ENCODE measurements at regions not wholly inside any gene's neighbourhood (a gene's known extent, or its start where the extent isn't known, plus 50 kb on each side); places are given as distances from the start of the nearest gene placed in this dataset.

GRCh38 chr18:72458271-72458670, 85.9 kb downstream of the CBLN2 start:
- FAIRE-seq (no peak), DNase-seq (no peak)
- intact Hi-C loops (cut with DNase I), result no loop called here
- TF ChIP-seq CTCF (IDR thresholded peaks at IDR 0.05; ENCODE audit: borderline replicate concordance, extremely low read depth, insufficient read depth), result no peak
- no peaks in the 10 kb centered on the region for H3K27me3 ChIP-seq (ENCODE audit: control insufficient read depth, insufficient read depth, low read length)
- no peak overlapping the region for H3K27ac ChIP-seq (ENCODE audit: low read depth in 2 of 2, low read length in 2 of 2)
- no peak overlapping the region for H3K4me3 ChIP-seq (ENCODE audit: low read length in 3 of 3)
- H3K9ac ChIP-seq (ENCODE audit: low read length in 3 of 3), result no peak overlapping the region
- H3K36me3 ChIP-seq (ENCODE audit: control insufficient read depth in 2 of 3, insufficient read depth in 3 of 3, low read length in 3 of 3), result no peaks in the 10 kb centered on the region
- peaks cover 0 to 8% (median 0%) of the 10 kb centered on the region in 3 donors for H3K4me1 ChIP-seq (ENCODE audit: control insufficient read depth in 2 of 3, insufficient read depth in 2 of 3, low read depth in 1 of 3, low read length in 3 of 3)
- no peaks in the 10 kb centered on the region for H3K9me3 ChIP-seq (ENCODE audit: control insufficient read depth in 2 of 3, insufficient read depth in 1 of 3, low read length in 3 of 3)

DNA sequence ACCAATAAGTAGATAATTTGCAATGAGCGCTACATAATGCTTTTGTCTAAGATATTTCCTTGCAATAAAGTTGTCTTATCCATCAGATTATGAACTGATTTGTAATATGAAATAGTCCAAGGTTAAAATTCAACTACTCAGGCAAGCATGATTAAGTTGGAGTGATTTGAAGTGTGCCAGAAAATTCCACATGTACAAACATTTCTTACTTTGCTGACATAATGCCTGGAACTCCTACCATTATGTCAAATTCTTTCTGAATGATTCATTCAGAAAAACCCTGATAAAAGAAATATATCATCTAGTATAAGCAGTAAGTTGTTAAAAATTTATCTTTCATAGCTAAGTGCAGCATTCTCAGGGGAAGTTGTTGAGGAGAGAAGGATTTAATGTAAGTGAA, 87.3 kb downstream of the CBLN2 start:
- Histone ChIP-seq H3K4me3 (ENCODE audit: low read length in 3 of 3) (no peak overlapping the region), H3K27ac (ENCODE audit: low read depth in 2 of 2, low read length in 2 of 2) (no peak overlapping the region), H3K36me3 (ENCODE audit: control insufficient read depth in 2 of 3, insufficient read depth in 3 of 3, low read length in 3 of 3) (no peaks in the 10 kb centered on the region), H3K9me3 (ENCODE audit: control insufficient read depth in 2 of 3, insufficient read depth in 1 of 3, low read length in 3 of 3) (no peaks in the 10 kb centered on the region), H3K27me3 (ENCODE audit: control insufficient read depth, insufficient read depth, low read length) (no peaks in the 10 kb centered on the region), H3K4me1 (ENCODE audit: control insufficient read depth in 2 of 3, insufficient read depth in 2 of 3, low read depth in 1 of 3, low read length in 3 of 3) (no peaks in the 10 kb centered on the region), H3K9ac (ENCODE audit: low read length in 3 of 3) (no peak overlapping the region)
- FAIRE-seq (no peak), DNase-seq (peak in 2 of 5 donors; percentile 6 to 15)
- no peak for TF ChIP-seq CTCF (IDR thresholded peaks at IDR 0.05; ENCODE audit: borderline replicate concordance, extremely low read depth, insufficient read depth)
- intact Hi-C loops (cut with DNase I), result no loop called here

- no peak overlapping the region for H3K27ac ChIP-seq (ENCODE audit: low read depth in 2 of 2, low read length in 2 of 2)
- H3K36me3 ChIP-seq (ENCODE audit: control insufficient read depth in 2 of 3, insufficient read depth in 3 of 3, low read length in 3 of 3), result no peaks in the 10 kb centered on the region
- no peaks in the 10 kb centered on the region for H3K4me1 ChIP-seq (ENCODE audit: control insufficient read depth in 2 of 3, insufficient read depth in 2 of 3, low read depth in 1 of 3, low read length in 3 of 3)
- TF ChIP-seq CTCF (IDR thresholded peaks at IDR 0.05; ENCODE audit: borderline replicate concordance, extremely low read depth, insufficient read depth), result no peak
- no peaks in the 10 kb centered on the region for H3K9me3 ChIP-seq (ENCODE audit: control insufficient read depth in 2 of 3, insufficient read depth in 1 of 3, low read length in 3 of 3)
- H3K4me3 ChIP-seq (ENCODE audit: low read length in 3 of 3), result no peak overlapping the region
- intact Hi-C loops (cut with DNase I), result no loop called here
- H3K9ac ChIP-seq (ENCODE audit: low read length in 3 of 3), result no peak overlapping the region
- DNase-seq, result no peak
- no peak for FAIRE-seq
- no peaks in the 10 kb centered on the region for H3K27me3 ChIP-seq (ENCODE audit: control insufficient read depth, insufficient read depth, low read length)
Observed at GRCh38 chr18:72452328-72452727, 91.8 kb downstream of the CBLN2 start.

- no peak for FAIRE-seq
- no peak overlapping the region for H3K27ac ChIP-seq (ENCODE audit: low read depth in 2 of 2, low read length in 2 of 2)
- no peak overlapping the region for H3K9ac ChIP-seq (ENCODE audit: low read length in 3 of 3)
- H3K4me3 ChIP-seq (ENCODE audit: low read length in 3 of 3), result no peak overlapping the region
- H3K36me3 ChIP-seq (ENCODE audit: control insufficient read depth in 2 of 3, insufficient read depth in 3 of 3, low read length in 3 of 3), result no peaks in the 10 kb centered on the region
- intact Hi-C loops (cut with DNase I), result no loop called here
- H3K4me1 ChIP-seq (ENCODE audit: control insufficient read depth in 2 of 3, insufficient read depth in 2 of 3, low read depth in 1 of 3, low read length in 3 of 3), result no peaks in the 10 kb centered on the region
- H3K27me3 ChIP-seq (ENCODE audit: control insufficient read depth, insufficient read depth, low read length), result no peaks in the 10 kb centered on the region
- no peaks in the 10 kb centered on the region for H3K9me3 ChIP-seq (ENCODE audit: control insufficient read depth in 2 of 3, insufficient read depth in 1 of 3, low read length in 3 of 3)
- no peak for TF ChIP-seq CTCF (IDR thresholded peaks at IDR 0.05; ENCODE audit: borderline replicate concordance, extremely low read depth, insufficient read depth)
- no peak for DNase-seq
Observed at GRCh38 chr18:72444798-72445155, 99.4 kb downstream of the CBLN2 start.
